Muscle of arm (tissue), 1 donor: ENCODE measurements at regions not wholly inside any gene's neighbourhood (a gene's known extent, or its start where the extent isn't known, plus 50 kb on each side); places are given as distances from the start of the nearest gene placed in this dataset.

Source experiments
- DNase-seq: peaks from one replicate; pipeline ENCODE4 v3.0.0-alpha.2; 2013

- no peak for DNase-seq
Measured at GRCh38 chr18:27276886-27277285, 91.8 kb upstream of the CHST9 start.

GRCh38 chr18:27276479-27276878, 91.4 kb upstream of the CHST9 start:
- no peak for DNase-seq

- DNase-seq, result no peak
Measured at GRCh38 chr18:27274901-27275300, 89.8 kb upstream of the CHST9 start.

- no peak for DNase-seq
Measured at GRCh38 chr18:27270508-27270907, 85.4 kb upstream of the CHST9 start.

- no peak for DNase-seq
Measured at GRCh38 chr18:27263369-27263768, 78.3 kb upstream of the CHST9 start.

- no peak for DNase-seq
Measured at GRCh38 chr18:27261769-27262549, 76.9 kb upstream of the CHST9 start.

GRCh38 chr18:27253571-27253970, 68.5 kb upstream of the CHST9 start:
- DNase-seq, result no peak

GRCh38 chr18:27250471-27250870, 65.4 kb upstream of the CHST9 start:
- no peak for DNase-seq

GRCh38 chr18:27249933-27250332, 64.8 kb upstream of the CHST9 start:
- no peak for DNase-seq

GRCh38 chr18:27244259-27244658, 59.2 kb upstream of the CHST9 start:
- no peak for DNase-seq

- no peak for DNase-seq
Measured at GRCh38 chr18:27242392-27243047, 57.4 kb upstream of the CHST9 start.

- no peak for DNase-seq
Measured at GRCh38 chr18:27240383-27240782, 55.3 kb upstream of the CHST9 start.

- DNase-seq, result no peak
Measured at GRCh38 chr18:27239669-27240068, 54.6 kb upstream of the CHST9 start.

GRCh38 chr18:27235218-27235870, 50.2 kb upstream of the CHST9 start:
- no peak for DNase-seq
